SK-N-SH (cell line): ENCODE measurements at regions not wholly inside any gene's neighbourhood (a gene's known extent, or its start where the extent isn't known, plus 50 kb on each side); places are given as distances from the start of the nearest gene placed in this dataset.
A peak's percentile ranks its signal among the peaks of the same experiment; 100 is the strongest.

Experiments used
- CTCF ChIA-PET: fragments of 300-600, 350-600 bp; formaldehyde crosslinking; extraction: SDS; loops from one replicate; lab custom pipeline; 2021; lab: Yijun Ruan, JAX
- POLR2A ChIA-PET: fragments of 350-600 bp; sonication (Branson Sonifier 250); formaldehyde crosslinking; extraction: SDS; loops from one replicate; lab custom pipeline; 2020; ENCODE audit warnings: antibody characterized with exemption, inconsistent platforms; lab: Yijun Ruan, JAX
- DNase-seq: peaks from one replicate; pipeline ENCODE4 v3.0.0; 2012
- H2AFZ ChIP-seq: fragments of 200-600 bp; sonication (generic); 2 replicates; pipeline ENCODE4 v1.8.1; 2016; ENCODE audit warnings: antibody characterized with exemption, mild to moderate bottlenecking, low read depth
- H3F3A ChIP-seq: fragments of 200-600 bp; sonication (generic); replicated peaks from 2 replicates; pipeline ENCODE3; 2016; ENCODE audit warnings: antibody characterized with exemption, mild to moderate bottlenecking; ENCODE audit not compliant: insufficient read depth
- H3K27ac ChIP-seq, 2 experiments: fragments of 200-500 bp in 1 of 2; fragments of 200-600 bp in 1 of 2; sonication (Bioruptor generic) in 1 of 2; sonication (generic), shearing (Covaris generic) in 1 of 2; 2 replicates each; pipeline versions ENCODE4 v1.5.1 to v1.6.1; 2014 to 2016; ENCODE audit warnings: low read depth in 2 of 2, inconsistent platforms in 1 of 2, low read length in 1 of 2, mild to moderate bottlenecking in 1 of 2, mixed read lengths in 1 of 2
- H3K27me3 ChIP-seq: fragments of 200-600 bp; sonication (generic), shearing (Covaris generic); 2 replicates; pipeline ENCODE4 v1.6.1; 2016; ENCODE audit warnings: mixed run types; ENCODE audit not compliant: insufficient read depth
- H3K36me3 ChIP-seq, 2 experiments: fragments of 200-500 bp in 1 of 2; fragments of 200-600 bp in 1 of 2; sonication (Bioruptor generic) in 1 of 2; sonication (generic) in 1 of 2; replicated peaks in 1 of 2; 2 replicates each; pipeline versions ENCODE3 to v1.5.1; 2014 to 2016; ENCODE audit warnings: low read length in 1 of 2, mild to moderate bottlenecking in 1 of 2; ENCODE audit not compliant: insufficient read depth in 2 of 2, control insufficient read depth in 1 of 2
- H3K4me1 ChIP-seq, 2 experiments: fragments of 200-500 bp in 1 of 2; fragments of 200-600 bp in 1 of 2; sonication (Bioruptor generic) in 1 of 2; sonication (generic), shearing (Covaris generic) in 1 of 2; 2 replicates each; pipeline versions ENCODE4 v1.5.1 to v1.6.1; 2014 to 2016; ENCODE audit warnings: low read depth in 1 of 2, low read length in 1 of 2, mixed run types in 1 of 2; ENCODE audit not compliant: insufficient read depth in 2 of 2, control insufficient read depth in 1 of 2
- H3K4me2 ChIP-seq: fragments of 200-600 bp; sonication (generic), shearing (Covaris generic); 2 replicates; pipeline ENCODE4 v1.6.1; 2017; ENCODE audit warnings: mixed run types
- H3K4me3 ChIP-seq, 2 experiments: fragments of 200-500 bp in 1 of 2; fragments of 200-600 bp in 1 of 2; sonication (Bioruptor generic) in 1 of 2; sonication (generic), shearing (Covaris generic) in 1 of 2; 2 replicates each; pipeline versions ENCODE4 v1.5.1 to v1.8.1; 2014 to 2016; ENCODE audit warnings: low read depth in 2 of 2, inconsistent platforms in 1 of 2, low read length in 1 of 2, mild to moderate bottlenecking in 1 of 2, mixed read lengths in 1 of 2, moderate library complexity in 1 of 2
- H3K79me2 ChIP-seq: fragments of 200-600 bp; sonication (generic); 2 replicates; pipeline ENCODE4 v1.8.1; 2017; ENCODE audit warnings: mild to moderate bottlenecking; ENCODE audit not compliant: insufficient read depth
- H3K9ac ChIP-seq: fragments of 200-600 bp; sonication (generic); 2 replicates; pipeline ENCODE4 v1.6.1; 2017; ENCODE audit warnings: mixed run types
- H3K9me2 ChIP-seq: fragments of 200-600 bp; sonication (generic); 2 replicates; pipeline ENCODE4 v1.6.1; 2017; ENCODE audit warnings: mixed run types
- H3K9me3 ChIP-seq: fragments of 200-600 bp; sonication (generic); 2 replicates; pipeline ENCODE4 v1.6.1; 2017; ENCODE audit warnings: mixed run types, mild to moderate bottlenecking, moderate library complexity
- H4K20me1 ChIP-seq: fragments of 200-600 bp; sonication (generic); 2 replicates; pipeline ENCODE4 v1.6.1; 2017; ENCODE audit warnings: mild to moderate bottlenecking, mixed run types; ENCODE audit not compliant: insufficient read depth
- EP300 ChIP-seq, 2 experiments: IDR thresholded peaks; 2 replicates each; pipeline versions ENCODE4 v1.4.0 to v1.6.1; 2012; ENCODE audit warnings: borderline replicate concordance in 1 of 2, low read depth in 1 of 2, low read length in 1 of 2
- FOSL2 ChIP-seq: IDR thresholded peaks from 2 replicates; pipeline ENCODE4 v1.4.0; 2012; ENCODE audit warnings: low read depth, mild to moderate bottlenecking, moderate library complexity, borderline replicate concordance
- JUND ChIP-seq: IDR thresholded peaks from 2 replicates; pipeline ENCODE4 v1.4.0; 2012
- MEF2A ChIP-seq: IDR thresholded peaks from 2 replicates; pipeline ENCODE4 v1.4.0; 2012; ENCODE audit warnings: low read depth, borderline replicate concordance
- NRF1 ChIP-seq: IDR thresholded peaks from 2 replicates; pipeline ENCODE4 v1.6.1; 2012; ENCODE audit warnings: low read depth, mild to moderate bottlenecking, low read length
- RAD21 ChIP-seq: IDR thresholded peaks from 2 replicates; pipeline ENCODE4 v1.6.1; 2012; ENCODE audit warnings: mild to moderate bottlenecking, low read length
- REST ChIP-seq: IDR thresholded peaks from 2 replicates; pipeline ENCODE4 v1.6.1; 2012; ENCODE audit warnings: mild to moderate bottlenecking, low read depth, low read length, moderate library complexity
- RXRA ChIP-seq: IDR thresholded peaks from 2 replicates; pipeline ENCODE4 v1.4.0; 2012; ENCODE audit warnings: low read depth, mild to moderate bottlenecking, borderline replicate concordance
- SMC3 ChIP-seq: IDR thresholded peaks from 2 replicates; pipeline ENCODE4 v1.6.1; 2012; ENCODE audit warnings: low read depth, low read length, improper control_type of control experiment
- TAF1 ChIP-seq: IDR thresholded peaks from 2 replicates; pipeline ENCODE4 v1.6.1; 2012; ENCODE audit warnings: low read depth, mild to moderate bottlenecking, low read length, moderate library complexity, borderline replicate concordance
- TCF12 ChIP-seq: IDR thresholded peaks from 2 replicates; pipeline ENCODE4 v1.4.0; 2012
- USF1 ChIP-seq: IDR thresholded peaks from 2 replicates; pipeline ENCODE4 v1.4.0; 2012; ENCODE audit warnings: low read depth, borderline replicate concordance
- WGBS: methylation state at CpG from one replicate; pipeline ENCODE4 v1.1.6; 2017; ENCODE audit warnings: low lambda C conversion rate; 5-methylcytosine and 5-hydroxymethylcytosine counted together

GRCh38 chr6:146903451-146903850 lies 300.8 kb upstream of the STXBP5 start:
- Histone ChIP-seq H4K20me1 (no peaks in the 10 kb centered on the region), H3F3A (peaks cover 15% of the 10 kb centered on the region), H3K9me3 (no peaks in the 10 kb centered on the region), H3K9me2 (no peaks in the 10 kb centered on the region), H3K4me3 (no peak overlapping the region), H3K4me1 (peaks cover 6 to 14% of the 10 kb centered on the region in 2 experiments), H3K4me2 (no peak overlapping the region), H3K27ac (no peak overlapping the region), H3K27me3 (no peaks in the 10 kb centered on the region), H3K36me3 (no peaks in the 10 kb centered on the region), H2AFZ (no peak overlapping the region), H3K9ac (no peak overlapping the region), H3K79me2 (no peaks in the 10 kb centered on the region)
- ChIA-PET CTCF (interaction anchor here (1.5 to 1.7 kb wide), 2 partner anchors 19 to 24 kb away, joined by 3 to 6 read pairs; no protein-coding TSS in a partner anchor), POLR2A (no interaction called here)
- WGBS: 92% methylated on average over 7 of the region's 7 CpGs
- DNase-seq: no peak
- no peak for TF ChIP-seq MEF2A
- no peak for TF ChIP-seq SMC3
- TF ChIP-seq NRF1: no peak
- no peak for TF ChIP-seq RAD21
- TF ChIP-seq USF1: no peak
- TF ChIP-seq RXRA: no peak

GRCh38 chr6:146904596-146904995 lies 299.6 kb upstream of the STXBP5 start:
- ChIA-PET POLR2A (no interaction called here), CTCF (interaction anchor here (1.5 kb wide), 1 partner anchor 13 kb away, joined by 3 read pairs; no protein-coding TSS in a partner anchor)
- no peak for DNase-seq
- Histone ChIP-seq H3F3A (peaks cover 15% of the 10 kb centered on the region), H3K4me2 (peak overlapping the region; percentile 52; the same call in 1 of the 2 replicates), H3K79me2 (no peaks in the 10 kb centered on the region), H3K27ac (peak overlapping the region; percentile 63 to 76; a peak in 2 of 4 replicates), H3K36me3 (no peaks in the 10 kb centered on the region), H4K20me1 (no peaks in the 10 kb centered on the region), H3K9me2 (no peaks in the 10 kb centered on the region), H3K27me3 (no peaks in the 10 kb centered on the region), H3K9me3 (no peaks in the 10 kb centered on the region), H3K4me1 (peaks cover 6 to 14% of the 10 kb centered on the region in 2 experiments), H2AFZ (no peak overlapping the region), H3K4me3 (no peak overlapping the region), H3K9ac (no peak overlapping the region)
- TF ChIP-seq TCF12 (no peak), RAD21 (no peak), FOSL2 (no peak), REST (no peak), JUND (no peak), TAF1 (no peak), EP300 (IDR thresholded peaks at IDR 0.05; ENCODE audit: borderline replicate concordance in 1 of 2, low read depth in 1 of 2, low read length in 1 of 2) (no peak)
- 88% methylated on average over 6 of the region's 6 CpGs for WGBS
